ENCODE measurements at regions not wholly inside any gene's neighbourhood (a gene's known extent, or its start where the extent isn't known, plus 50 kb on each side); places are given as distances from the start of the nearest gene placed in this dataset.

DNA sequence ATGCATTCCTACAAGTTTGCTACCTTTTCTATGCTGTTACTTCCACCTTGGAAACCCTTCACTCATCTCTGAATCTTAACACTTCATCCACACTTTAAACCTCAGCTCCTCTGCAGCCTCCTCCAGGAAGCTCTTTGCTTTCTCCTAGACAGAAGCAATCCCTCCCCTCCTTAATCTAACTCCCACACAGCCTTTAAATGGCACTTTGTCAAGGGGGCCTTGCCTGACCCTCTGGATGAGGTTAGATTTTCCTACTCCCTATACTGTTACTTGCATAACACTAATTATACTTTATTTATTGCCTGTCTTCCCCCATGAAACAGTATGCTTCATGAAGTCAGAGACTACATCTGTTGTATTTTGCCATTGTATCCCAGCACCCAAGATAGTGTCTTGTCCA lies 394.6 kb downstream of the MED13L start:
- TF ChIP-seq EP300 (IDR thresholded peaks at IDR 0.05; ENCODE audit: low read depth) (no peak), CTCF (IDR thresholded peaks at IDR 0.05) (no peak)
